ENCODE measurements at regions not wholly inside any gene's neighbourhood (a gene's known extent, or its start where the extent isn't known, plus 50 kb on each side); places are given as distances from the start of the nearest gene placed in this dataset.

GRCh38 chr7:131115340-131115739 is 212.3 kb upstream of the MKLN1 start:
- Histone ChIP-seq H3K4me3 (replicated peaks in 1 of 3; ENCODE audit: low read depth in 2 of 3, low read length in 3 of 3) (no peak overlapping the region), H3K4me1 (ENCODE audit: control insufficient read depth in 1 of 2, insufficient read depth in 2 of 2, low read length in 2 of 2) (peaks cover 15 to 19% of the 10 kb centered on the region in 2 donors), H3K4me2 (replicated peaks; ENCODE audit: extremely low read depth, low read length, poor library complexity, severe bottlenecking) (no peak overlapping the region), H3K9me3 (replicated peaks in 1 of 2; ENCODE audit: control insufficient read depth in 1 of 2, insufficient read depth in 1 of 2, low read length in 2 of 2) (peaks cover 10 to 18% of the 10 kb centered on the region in 2 donors), H3K9ac (ENCODE audit: insufficient read depth, low read length, poor library complexity, severe bottlenecking) (no peak overlapping the region), H2AFZ (ENCODE audit: insufficient read depth, low read depth, low read length, poor library complexity, severe bottlenecking) (no peak overlapping the region), H3K79me2 (ENCODE audit: insufficient read depth, low read length) (no peaks in the 10 kb centered on the region), H4K20me1 (ENCODE audit: insufficient read depth, low read length) (no peaks in the 10 kb centered on the region), H3K36me3 (replicated peaks in 1 of 2; ENCODE audit: control insufficient read depth in 1 of 2, insufficient read depth in 2 of 2, low read length in 2 of 2) (no peaks in the 10 kb centered on the region), H3K27ac (ENCODE audit: low read depth in 1 of 2, low read length in 2 of 2) (no peak overlapping the region), H3K27me3 (ENCODE audit: control insufficient read depth in 2 of 2, insufficient read depth in 2 of 2, low read length in 2 of 2) (no peaks in the 10 kb centered on the region)
- H3K9me3 Mint-ChIP-seq = peaks cover 11 to 22% (median 12%) of the 10 kb centered on the region in 7 donors
- H3K27ac Mint-ChIP-seq = peak overlapping the region in 3 of 7 donors; percentile 3 to 14 (median 11)
- DNase-seq = no peak
- intact Hi-C loops (cut with micrococcal nuclease) = no loop called here
- no peak for TF ChIP-seq CTCF (IDR thresholded peaks at IDR 0.05)
- H3K27me3 Mint-ChIP-seq (ENCODE audit: low read depth in 3 of 3) = peaks cover 11 to 17% (median 12%) of the 10 kb centered on the region in 3 donors
- H3K4me3 Mint-ChIP-seq = no peak overlapping the region
- no peaks in the 10 kb centered on the region for H3K36me3 Mint-ChIP-seq
- WGBS (ENCODE audit: insufficient coverage) = 100% methylated on average over 1 of the region's 5 CpGs
- H3K4me1 Mint-ChIP-seq = peaks cover 23% of the 10 kb centered on the region

GRCh38 chr7:131117439-131117838 is 210.2 kb upstream of the MKLN1 start:
- H3K9me3 ChIP-seq (replicated peaks in 1 of 2; ENCODE audit: control insufficient read depth in 1 of 2, insufficient read depth in 1 of 2, low read length in 2 of 2) = peaks cover 10 to 18% of the 10 kb centered on the region in 2 donors
- H3K9ac ChIP-seq (ENCODE audit: insufficient read depth, low read length, poor library complexity, severe bottlenecking) = no peak overlapping the region
- H4K20me1 ChIP-seq (ENCODE audit: insufficient read depth, low read length) = no peaks in the 10 kb centered on the region
- Mint-ChIP-seq H3K4me1 (peaks cover 11% of the 10 kb centered on the region), H3K36me3 (no peaks in the 10 kb centered on the region), H3K4me3 (no peak overlapping the region), H3K27ac (no peak overlapping the region), H3K27me3 (ENCODE audit: low read depth in 3 of 3) (peaks cover 9 to 17% (median 11%) of the 10 kb centered on the region in 3 donors), H3K9me3 (peaks cover 12 to 26% (median 18%) of the 10 kb centered on the region in 7 donors)
- H3K4me1 ChIP-seq (ENCODE audit: control insufficient read depth in 1 of 2, insufficient read depth in 2 of 2, low read length in 2 of 2) = no peaks in the 10 kb centered on the region
- H3K4me2 ChIP-seq (replicated peaks; ENCODE audit: extremely low read depth, low read length, poor library complexity, severe bottlenecking) = no peak overlapping the region
- no peak for TF ChIP-seq CTCF (IDR thresholded peaks at IDR 0.05)
- no peaks in the 10 kb centered on the region for H3K79me2 ChIP-seq (ENCODE audit: insufficient read depth, low read length)
- no peaks in the 10 kb centered on the region for H3K36me3 ChIP-seq (replicated peaks in 1 of 2; ENCODE audit: control insufficient read depth in 1 of 2, insufficient read depth in 2 of 2, low read length in 2 of 2)
- H3K27me3 ChIP-seq (ENCODE audit: control insufficient read depth in 2 of 2, insufficient read depth in 2 of 2, low read length in 2 of 2) = no peaks in the 10 kb centered on the region
- DNase-seq = no peak
- no peak overlapping the region for H2AFZ ChIP-seq (ENCODE audit: insufficient read depth, low read depth, low read length, poor library complexity, severe bottlenecking)
- intact Hi-C loops (cut with micrococcal nuclease) = no loop called here
- WGBS (ENCODE audit: insufficient coverage) = no CpG with 5 or more reads among the region's 1 CpG
- H3K27ac ChIP-seq (ENCODE audit: low read depth in 1 of 2, low read length in 2 of 2) = no peak overlapping the region
- H3K4me3 ChIP-seq (replicated peaks in 1 of 3; ENCODE audit: low read depth in 2 of 3, low read length in 3 of 3) = no peak overlapping the region

Measured in CD14-positive monocyte (primary cell).